ENCODE measurements at regions not wholly inside any gene's neighbourhood (a gene's known extent, or its start where the extent isn't known, plus 50 kb on each side); places are given as distances from the start of the nearest gene placed in this dataset.
A peak's percentile ranks its signal among the peaks of the same experiment; 100 is the strongest.

GRCh38 chr4:30821275-30821674 is 101.1 kb downstream of the PCDH7 start:
- H3K9me3 ChIP-seq (ENCODE audit: low read depth) = no peaks in the 10 kb centered on the region
- H3K27ac Mint-ChIP-seq = no peak overlapping the region
- no peak overlapping the region for H3K27ac ChIP-seq
- H2AFZ ChIP-seq (replicated peaks) = no peak overlapping the region
- no peak for TF ChIP-seq CTCF (IDR thresholded peaks at IDR 0.05)
- no peak for TF ChIP-seq EZH2 (IDR thresholded peaks at IDR 0.05)
- no peak for TF ChIP-seq EZH2phosphoT487 (IDR thresholded peaks at IDR 0.05)
- H3K27me3 ChIP-seq = no peaks in the 10 kb centered on the region
- peaks cover 18% of the 10 kb centered on the region for H3K4me1 Mint-ChIP-seq
- H4K20me1 ChIP-seq (ENCODE audit: low read depth) = no peaks in the 10 kb centered on the region
- H3K4me3 Mint-ChIP-seq = no peak overlapping the region
- no peak overlapping the region for H3K9ac ChIP-seq
- H3K36me3 ChIP-seq = no peaks in the 10 kb centered on the region
- DNase-seq (ENCODE audit: low spot score) = no peak
- no peak overlapping the region for H3K4me2 ChIP-seq
- no peaks in the 10 kb centered on the region for H3K36me3 Mint-ChIP-seq
- peaks cover 2% of the 10 kb centered on the region for H3K27me3 Mint-ChIP-seq (ENCODE audit: insufficient read depth, low read depth)
- H3K79me2 ChIP-seq (ENCODE audit: low read depth) = no peaks in the 10 kb centered on the region
- H3K9me3 Mint-ChIP-seq = no peaks in the 10 kb centered on the region
- H3F3A ChIP-seq (ENCODE audit: low read depth) = no peaks in the 10 kb centered on the region
- no peaks in the 10 kb centered on the region for H3K4me1 ChIP-seq
- H3K4me3 ChIP-seq = no peak overlapping the region

GRCh38 chr4:30821859-30822612 is 101.9 kb downstream of the PCDH7 start:
- Histone ChIP-seq H3K27ac (no peak overlapping the region), H3K79me2 (ENCODE audit: low read depth) (no peaks in the 10 kb centered on the region), H2AFZ (replicated peaks) (no peak overlapping the region), H3K9me3 (ENCODE audit: low read depth) (no peaks in the 10 kb centered on the region), H3K4me2 (no peak overlapping the region), H3K4me1 (no peaks in the 10 kb centered on the region), H3K27me3 (no peaks in the 10 kb centered on the region), H4K20me1 (ENCODE audit: low read depth) (no peaks in the 10 kb centered on the region), H3K36me3 (no peaks in the 10 kb centered on the region), H3K4me3 (no peak overlapping the region), H3K9ac (no peak overlapping the region), H3F3A (ENCODE audit: low read depth) (no peaks in the 10 kb centered on the region)
- Mint-ChIP-seq H3K4me3 (no peak overlapping the region), H3K9me3 (no peaks in the 10 kb centered on the region), H3K36me3 (no peaks in the 10 kb centered on the region), H3K4me1 (peaks cover 18% of the 10 kb centered on the region), H3K27ac (peak overlapping the region; percentile 10), H3K27me3 (ENCODE audit: insufficient read depth, low read depth) (peaks cover 2% of the 10 kb centered on the region)
- TF ChIP-seq EZH2phosphoT487 (IDR thresholded peaks at IDR 0.05) (no peak), EZH2 (IDR thresholded peaks at IDR 0.05) (no peak), CTCF (IDR thresholded peaks at IDR 0.05) (no peak)
- no peak for DNase-seq (ENCODE audit: low spot score)

- DNase-seq (ENCODE audit: low spot score) = no peak
Observed at GRCh38 chr4:30822911-30823551, 102.9 kb downstream of the PCDH7 start.

More at GRCh38 chr4:30822911-30823551, 102.9 kb downstream of the PCDH7 start:
- Histone ChIP-seq H3K4me1 (no peaks in the 10 kb centered on the region), H3F3A (ENCODE audit: low read depth) (no peaks in the 10 kb centered on the region), H3K36me3 (no peaks in the 10 kb centered on the region), H3K9ac (no peak overlapping the region), H3K4me2 (no peak overlapping the region), H4K20me1 (ENCODE audit: low read depth) (no peaks in the 10 kb centered on the region), H2AFZ (replicated peaks) (no peak overlapping the region), H3K79me2 (ENCODE audit: low read depth) (no peaks in the 10 kb centered on the region), H3K4me3 (no peak overlapping the region), H3K27ac (no peak overlapping the region), H3K27me3 (no peaks in the 10 kb centered on the region), H3K9me3 (ENCODE audit: low read depth) (no peaks in the 10 kb centered on the region)
- TF ChIP-seq EZH2 (IDR thresholded peaks at IDR 0.05) = no peak
- TF ChIP-seq CTCF (IDR thresholded peaks at IDR 0.05) = no peak
- no peak for TF ChIP-seq EZH2phosphoT487 (IDR thresholded peaks at IDR 0.05)
- Mint-ChIP-seq H3K27me3 (ENCODE audit: insufficient read depth, low read depth) (peaks cover 2% of the 10 kb centered on the region), H3K4me1 (peaks cover 15% of the 10 kb centered on the region), H3K4me3 (no peak overlapping the region), H3K9me3 (no peaks in the 10 kb centered on the region), H3K27ac (no peak overlapping the region), H3K36me3 (no peaks in the 10 kb centered on the region)

All from neural progenitor cell (in vitro differentiated cells).